Skeletal muscle tissue (tissue), 3 donors: ENCODE measurements at regions not wholly inside any gene's neighbourhood (a gene's known extent, or its start where the extent isn't known, plus 50 kb on each side); places are given as distances from the start of the nearest gene placed in this dataset.

ENCODE experiments used
- H3K27ac ChIP-seq: one replicate; pipeline ENCODE4 v1.7.0; 2013; ENCODE audit warnings: mild to moderate bottlenecking, low read depth, low read length, inconsistent platforms
- H3K27me3 ChIP-seq, 3 donors: one replicate each; pipeline ENCODE4 v1.7.0; 2013; ENCODE audit warnings: low read length in 3 of 3; ENCODE audit not compliant: control insufficient read depth in 3 of 3, insufficient read depth in 3 of 3
- H3K36me3 ChIP-seq, 3 donors: one replicate each; pipeline ENCODE4 v1.7.0; 2013; ENCODE audit warnings: low read length in 3 of 3; ENCODE audit not compliant: control insufficient read depth in 3 of 3, insufficient read depth in 3 of 3
- H3K4me1 ChIP-seq, 3 donors: one replicate each; pipeline ENCODE4 v1.7.0; 2013; ENCODE audit warnings: low read length in 3 of 3, mild to moderate bottlenecking in 3 of 3; ENCODE audit not compliant: control insufficient read depth in 3 of 3, insufficient read depth in 3 of 3
- H3K4me3 ChIP-seq, 3 donors: one replicate each; pipeline ENCODE4 v1.7.0; 2013; ENCODE audit warnings: low read length in 3 of 3
- H3K9ac ChIP-seq, 3 donors: one replicate each; pipeline ENCODE4 v1.7.0; 2013; ENCODE audit warnings: low read length in 3 of 3, mild to moderate bottlenecking in 3 of 3, moderate library complexity in 2 of 3, low read depth in 1 of 3
- H3K9me3 ChIP-seq, 3 donors: one replicate each; pipeline ENCODE4 v1.7.0; 2013; ENCODE audit warnings: low read length in 3 of 3; ENCODE audit not compliant: control insufficient read depth in 3 of 3
- donor health status: Osteomylitis.

DNA sequence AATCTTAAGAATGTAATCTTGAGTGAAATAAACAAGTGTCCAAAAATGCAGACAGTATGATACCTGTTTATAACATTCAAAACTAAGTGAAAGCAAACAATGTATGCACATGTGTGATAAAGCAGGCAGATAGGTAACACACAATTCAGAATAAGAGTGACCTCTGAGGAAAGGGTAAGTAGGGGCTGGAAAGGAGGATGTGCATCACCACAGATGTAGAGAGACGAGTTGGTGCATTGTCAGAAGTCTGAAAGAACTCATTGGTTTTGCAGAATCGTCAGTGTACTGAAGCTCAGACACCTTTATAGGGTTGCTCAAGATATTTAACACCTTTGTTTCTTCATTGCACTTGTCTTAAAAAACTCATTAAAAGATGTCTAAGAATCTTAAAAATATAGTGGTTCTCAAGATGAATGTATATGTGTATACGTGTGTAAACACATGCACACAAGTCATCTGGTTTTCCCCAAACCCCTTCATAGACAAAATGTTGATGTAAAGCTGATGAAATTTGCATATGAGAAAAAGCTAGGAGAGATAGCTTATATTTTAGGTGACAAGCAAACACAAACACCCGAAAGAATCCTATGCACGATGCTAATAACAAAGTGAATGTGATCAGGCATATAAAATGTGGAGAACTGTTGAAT lies 197.6 kb upstream of the MEF2C start:
- H3K27ac ChIP-seq: no peak overlapping the region
- H3K9ac ChIP-seq: no peak overlapping the region
- H3K4me1 ChIP-seq: no peaks in the 10 kb centered on the region
- no peak overlapping the region for H3K4me3 ChIP-seq
- H3K27me3 ChIP-seq: no peaks in the 10 kb centered on the region
- no peaks in the 10 kb centered on the region for H3K36me3 ChIP-seq
- H3K9me3 ChIP-seq: no peaks in the 10 kb centered on the region

DNA sequence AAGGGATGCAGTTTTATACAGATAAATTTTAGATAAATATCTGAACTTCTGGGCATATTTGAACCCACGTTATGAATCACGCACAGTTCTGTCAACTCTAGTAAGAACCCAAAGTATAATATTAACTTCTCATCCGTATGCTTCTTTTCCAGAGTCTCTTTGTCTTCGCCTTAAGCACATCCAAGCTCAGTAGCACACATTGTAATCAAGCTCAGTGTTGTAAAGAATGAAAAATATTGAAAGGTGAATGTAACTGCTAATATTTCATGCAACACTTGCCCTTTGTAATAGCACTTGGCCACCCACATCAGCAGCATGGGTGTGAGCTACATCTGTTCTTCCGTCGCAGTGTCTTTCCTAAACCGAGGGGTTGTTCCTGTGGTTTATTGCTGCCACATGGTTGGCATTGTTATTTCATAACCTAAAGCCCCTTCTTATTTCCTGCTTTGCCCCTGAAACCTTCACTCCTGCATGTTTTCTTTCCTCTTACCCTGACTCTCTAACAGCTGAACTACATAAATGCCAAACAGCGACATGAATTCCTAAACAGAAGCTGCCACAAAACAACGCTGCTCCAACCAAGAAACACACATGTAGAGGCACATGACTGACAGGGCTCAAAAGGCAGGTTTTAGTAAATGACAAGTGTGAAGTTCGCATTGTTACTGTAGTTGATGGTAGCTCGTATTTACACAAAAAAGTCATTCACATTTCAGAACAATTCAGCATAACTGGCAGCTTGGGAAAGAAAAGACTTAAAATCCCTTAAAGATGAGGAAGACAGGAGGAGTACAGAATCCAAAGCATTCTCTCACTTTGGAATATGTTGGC lies 190.1 kb upstream of the MEF2C start:
- Histone ChIP-seq H3K9ac (no peak overlapping the region), H3K27ac (no peak overlapping the region), H3K4me3 (no peak overlapping the region), H3K27me3 (no peaks in the 10 kb centered on the region), H3K36me3 (no peaks in the 10 kb centered on the region), H3K4me1 (peaks cover 3 to 5% (median 3%) of the 10 kb centered on the region in 3 donors), H3K9me3 (no peaks in the 10 kb centered on the region)

DNA sequence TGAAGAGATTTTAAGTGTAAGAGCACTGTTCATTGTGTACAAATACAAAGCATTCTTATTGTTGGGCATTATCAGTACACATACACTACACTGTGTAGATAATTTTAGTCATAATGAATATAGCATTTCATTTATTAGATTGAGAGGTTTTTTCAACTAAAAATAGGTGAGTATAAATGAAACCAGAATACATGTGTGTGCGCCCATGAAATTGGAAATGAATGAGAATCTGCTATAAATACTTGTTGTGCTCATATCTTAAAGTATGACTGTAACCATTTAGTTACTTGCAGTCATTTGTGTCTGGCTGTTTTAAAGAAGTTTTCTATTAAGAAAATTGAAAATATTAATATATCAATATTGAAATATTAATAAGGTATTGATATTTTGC lies 189.0 kb upstream of the MEF2C start:
- Histone ChIP-seq H3K27me3 (no peaks in the 10 kb centered on the region), H3K36me3 (no peaks in the 10 kb centered on the region), H3K9me3 (no peaks in the 10 kb centered on the region), H3K27ac (no peak overlapping the region), H3K9ac (no peak overlapping the region), H3K4me1 (peaks cover 3 to 5% (median 3%) of the 10 kb centered on the region in 3 donors), H3K4me3 (no peak overlapping the region)

DNA sequence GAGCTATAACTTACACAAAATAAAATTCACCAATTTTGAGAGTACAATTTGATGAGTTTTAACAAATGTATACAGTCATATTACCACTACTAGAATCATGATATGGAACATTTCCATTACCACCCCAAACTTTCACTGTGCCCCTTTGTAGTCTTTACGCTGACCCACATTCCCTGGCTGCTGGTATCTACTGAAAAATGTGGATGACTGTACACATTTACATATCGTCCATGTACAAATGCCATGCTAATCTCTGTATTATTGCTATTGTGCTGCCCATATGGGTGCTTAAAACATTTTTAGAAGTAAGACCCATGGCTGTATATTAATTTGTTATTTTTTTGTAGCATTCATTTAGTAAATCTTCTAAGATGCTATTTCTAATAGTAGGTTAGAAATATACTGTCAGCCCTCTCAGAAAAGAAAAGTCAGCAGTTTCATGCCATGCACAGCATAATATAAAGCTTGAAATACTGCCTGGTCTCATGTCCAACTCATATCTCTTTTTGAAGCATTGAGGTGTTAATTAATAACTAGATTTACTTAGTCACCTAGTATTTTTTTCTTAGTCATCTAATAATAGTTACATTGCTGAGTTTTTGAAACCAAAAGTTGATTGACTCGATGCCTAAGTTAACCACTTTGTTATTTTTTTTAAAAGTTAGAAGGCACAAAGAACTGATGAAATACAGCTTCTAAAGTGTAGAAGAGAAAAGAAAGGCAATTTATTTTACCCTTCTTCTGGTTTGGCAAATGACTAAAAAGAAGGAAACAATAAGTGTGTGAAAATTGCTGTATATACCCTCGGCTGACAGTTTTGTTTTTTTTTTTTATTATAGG lies 188.3 kb upstream of the MEF2C start:
- Histone ChIP-seq H3K27me3 (no peaks in the 10 kb centered on the region), H3K4me3 (no peak overlapping the region), H3K36me3 (no peaks in the 10 kb centered on the region), H3K9me3 (no peaks in the 10 kb centered on the region), H3K27ac (no peak overlapping the region), H3K4me1 (peaks cover 3 to 5% (median 3%) of the 10 kb centered on the region in 3 donors), H3K9ac (peak overlapping the region in 1 of 3 donors; percentile 9)

DNA sequence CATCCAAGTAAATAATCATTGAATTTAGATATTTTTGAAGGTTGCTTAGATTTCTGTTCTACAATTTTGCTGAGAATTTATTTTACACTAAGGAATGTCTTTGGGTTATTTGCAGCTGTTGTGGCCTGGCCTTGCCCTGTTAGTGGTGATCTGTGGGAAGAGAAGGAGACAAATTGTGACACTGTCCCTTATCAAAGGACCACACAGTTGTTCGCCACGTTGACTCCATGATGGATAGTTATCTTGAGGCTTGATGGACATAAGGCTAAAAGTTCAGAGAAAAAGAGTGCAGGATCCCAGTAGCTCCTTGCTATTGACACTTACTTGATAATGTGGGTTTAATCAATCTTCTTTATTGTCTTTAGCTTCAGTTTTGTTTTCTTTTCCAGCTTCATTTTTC lies 186.6 kb upstream of the MEF2C start:
- Histone ChIP-seq H3K4me1 (peaks cover 3 to 5% (median 3%) of the 10 kb centered on the region in 3 donors), H3K4me3 (no peak overlapping the region), H3K27ac (no peak overlapping the region), H3K27me3 (no peaks in the 10 kb centered on the region), H3K36me3 (no peaks in the 10 kb centered on the region), H3K9me3 (no peaks in the 10 kb centered on the region), H3K9ac (no peak overlapping the region)

DNA sequence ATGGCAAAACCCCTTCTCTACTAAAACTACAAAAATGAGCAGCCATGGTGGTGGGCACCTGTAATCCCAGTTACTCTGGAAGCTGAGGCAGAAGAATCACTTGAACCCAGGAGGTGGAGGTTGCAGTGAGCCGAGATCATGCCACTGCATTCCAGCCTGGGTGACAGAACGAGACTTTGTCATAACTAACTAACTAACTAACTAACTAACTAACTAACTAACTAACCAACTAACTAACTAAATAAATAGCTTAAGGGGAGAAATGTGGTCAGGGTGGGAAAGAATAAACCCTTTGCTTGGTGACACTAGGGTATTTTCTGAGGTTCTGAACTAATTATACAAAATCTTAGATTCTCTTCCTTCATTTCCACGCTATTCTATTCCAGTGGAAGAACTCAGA lies 184.4 kb upstream of the MEF2C start:
- Histone ChIP-seq H3K27me3 (no peaks in the 10 kb centered on the region), H3K4me3 (no peak overlapping the region), H3K9me3 (no peaks in the 10 kb centered on the region), H3K27ac (no peak overlapping the region), H3K9ac (no peak overlapping the region), H3K36me3 (no peaks in the 10 kb centered on the region), H3K4me1 (no peaks in the 10 kb centered on the region)

DNA sequence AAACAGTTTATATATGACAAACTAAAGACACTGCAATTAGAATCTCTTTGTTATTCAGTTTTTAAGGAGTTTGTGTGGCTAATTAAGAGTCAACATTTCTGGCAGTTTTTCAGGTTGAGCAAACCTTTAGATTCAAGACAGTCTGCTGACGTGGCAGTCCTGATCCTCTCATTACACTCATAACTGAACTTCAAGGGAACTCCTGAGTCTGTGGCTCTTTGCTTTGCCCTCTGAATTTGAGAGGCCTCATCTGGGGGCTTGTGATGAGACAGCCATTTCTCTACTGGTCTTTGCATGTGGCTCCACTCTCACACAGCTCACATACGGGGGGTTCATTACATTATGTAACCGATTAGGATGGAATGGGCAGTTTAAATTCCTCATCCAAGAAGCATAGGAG lies 182.9 kb upstream of the MEF2C start:
- Histone ChIP-seq H3K4me3 (no peak overlapping the region), H3K4me1 (no peaks in the 10 kb centered on the region), H3K36me3 (no peaks in the 10 kb centered on the region), H3K27me3 (no peaks in the 10 kb centered on the region), H3K9me3 (no peaks in the 10 kb centered on the region), H3K27ac (no peak overlapping the region), H3K9ac (no peak overlapping the region)

DNA sequence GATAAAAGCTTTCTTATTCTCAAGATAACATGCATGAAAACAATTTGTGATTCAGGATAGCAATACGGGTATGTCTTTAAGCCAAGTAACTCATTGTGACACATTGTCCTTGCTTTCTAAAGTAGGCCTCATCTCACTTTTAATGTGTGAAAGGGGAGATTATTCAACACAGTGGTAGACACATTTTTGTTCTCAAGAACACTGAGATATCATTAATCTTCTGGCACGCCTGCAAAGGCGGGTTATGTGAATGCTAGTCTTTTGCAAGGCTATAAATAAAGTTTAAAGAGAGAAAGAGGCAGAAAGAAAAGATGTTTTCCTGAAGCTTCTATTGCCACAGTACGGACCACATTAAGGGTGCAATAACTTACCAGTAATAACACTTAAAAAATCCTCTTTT lies 181.8 kb upstream of the MEF2C start:
- Histone ChIP-seq H3K4me3 (no peak overlapping the region), H3K9ac (no peak overlapping the region), H3K27ac (no peak overlapping the region), H3K36me3 (no peaks in the 10 kb centered on the region), H3K9me3 (no peaks in the 10 kb centered on the region), H3K27me3 (no peaks in the 10 kb centered on the region), H3K4me1 (no peaks in the 10 kb centered on the region)

DNA sequence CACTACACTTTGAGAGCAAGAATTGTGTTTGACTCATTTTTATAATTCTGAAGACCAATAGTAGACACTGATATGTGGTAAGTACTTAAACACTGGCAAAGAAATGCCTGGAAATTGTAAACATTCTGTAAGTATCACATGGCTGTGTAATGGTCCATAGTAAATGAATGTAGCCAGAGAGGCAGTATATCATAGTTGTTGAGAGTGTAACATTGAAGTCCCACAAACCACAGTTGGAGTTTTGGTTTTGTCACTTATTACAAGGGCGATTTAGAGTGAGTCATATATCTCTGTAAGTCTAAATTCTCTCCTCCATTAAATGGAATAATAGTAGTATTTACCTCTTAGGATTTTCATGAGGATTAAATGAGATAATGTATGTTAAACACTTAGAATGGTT lies 181.1 kb upstream of the MEF2C start:
- H3K4me3 ChIP-seq: no peak overlapping the region
- H3K27me3 ChIP-seq: no peaks in the 10 kb centered on the region
- no peaks in the 10 kb centered on the region for H3K4me1 ChIP-seq
- H3K9ac ChIP-seq: no peak overlapping the region
- H3K9me3 ChIP-seq: no peaks in the 10 kb centered on the region
- no peak overlapping the region for H3K27ac ChIP-seq
- no peaks in the 10 kb centered on the region for H3K36me3 ChIP-seq

DNA sequence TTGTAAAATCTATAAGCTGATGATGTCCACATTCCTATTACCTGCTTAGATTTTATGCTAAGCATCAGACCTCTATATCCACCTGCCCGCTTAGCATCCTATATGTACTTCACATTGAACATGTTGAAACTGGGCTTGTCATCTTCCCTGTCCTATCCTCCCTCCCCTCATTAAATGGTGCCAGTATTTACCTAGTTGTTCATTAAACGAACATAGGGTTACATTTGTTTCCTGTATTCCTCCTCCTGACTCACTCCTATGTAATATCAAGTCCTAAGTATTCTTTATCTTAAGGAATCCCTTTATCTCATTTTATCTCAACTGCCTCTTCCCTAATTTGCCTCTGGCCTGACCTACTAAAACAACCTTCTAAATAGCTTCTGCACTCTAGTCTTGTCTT lies 177.8 kb upstream of the MEF2C start:
- Histone ChIP-seq H3K9me3 (no peaks in the 10 kb centered on the region), H3K9ac (no peak overlapping the region), H3K4me3 (no peak overlapping the region), H3K27ac (no peak overlapping the region), H3K27me3 (no peaks in the 10 kb centered on the region), H3K36me3 (no peaks in the 10 kb centered on the region), H3K4me1 (no peaks in the 10 kb centered on the region)
